ENCODE measurements at regions not wholly inside any gene's neighbourhood (a gene's known extent, or its start where the extent isn't known, plus 50 kb on each side); places are given as distances from the start of the nearest gene placed in this dataset.

DNA sequence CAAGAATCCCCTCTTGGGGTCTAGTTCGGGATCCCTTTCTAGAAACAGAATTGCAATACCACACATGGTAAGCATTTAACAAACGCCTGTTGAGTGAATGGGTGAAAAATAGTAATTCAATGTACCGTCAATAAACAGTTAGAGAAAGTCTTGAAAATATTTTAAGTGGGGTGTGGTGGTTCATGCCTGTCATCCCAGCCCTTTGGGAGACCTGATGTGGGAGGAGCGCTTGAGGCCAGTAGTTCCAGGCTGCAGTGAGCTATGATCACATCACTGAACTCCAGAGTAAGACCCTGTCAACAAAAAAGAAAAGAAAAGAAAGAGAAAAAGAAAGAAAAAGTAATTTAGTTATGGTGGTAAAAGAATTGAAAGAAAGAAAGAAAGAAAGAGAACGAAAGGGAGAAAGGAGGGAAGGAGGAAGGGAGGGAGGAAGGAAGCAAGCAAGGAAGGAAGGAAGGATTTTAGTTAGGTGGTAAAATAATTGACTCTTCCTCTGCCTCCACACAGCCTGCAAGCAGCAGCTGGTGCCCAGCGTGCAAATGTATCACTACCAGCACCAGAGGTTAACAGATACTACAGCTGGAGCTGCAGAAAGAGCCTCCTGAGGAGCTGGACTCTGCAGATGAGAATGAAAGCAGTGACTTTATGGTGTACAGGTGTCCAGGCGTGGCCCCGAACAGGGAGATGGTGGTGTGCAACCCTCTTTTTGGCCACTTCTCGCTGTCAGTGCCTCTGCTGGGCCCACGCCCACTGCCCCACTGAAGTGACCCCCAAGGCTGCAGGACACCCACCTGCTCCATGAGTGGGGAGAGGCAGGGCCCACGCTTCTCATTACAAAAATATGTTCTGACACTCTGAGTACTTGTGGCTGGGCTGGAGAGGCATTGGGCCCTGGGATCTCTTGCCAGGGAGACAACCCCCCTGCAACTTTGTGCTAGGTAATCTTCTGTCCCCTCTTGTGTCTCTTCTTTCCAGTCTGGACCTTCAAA is 135.4 kb downstream of the BAMBI start:
- ATAC-seq: no peak
- intact Hi-C loops (cut with DNase I): no loop called here
- Histone ChIP-seq H3K4me1 (peaks cover 13% of the 10 kb centered on the region), H3K36me3 (no peaks in the 10 kb centered on the region), H3K27me3 (ENCODE audit: low read depth) (no peaks in the 10 kb centered on the region), H3K9me3 (no peaks in the 10 kb centered on the region), H3K27ac (no peak overlapping the region), H3K4me3 (no peak overlapping the region)
- DNase-seq: no peak
- TF ChIP-seq CTCF (IDR thresholded peaks at IDR 0.05): no peak

DNA sequence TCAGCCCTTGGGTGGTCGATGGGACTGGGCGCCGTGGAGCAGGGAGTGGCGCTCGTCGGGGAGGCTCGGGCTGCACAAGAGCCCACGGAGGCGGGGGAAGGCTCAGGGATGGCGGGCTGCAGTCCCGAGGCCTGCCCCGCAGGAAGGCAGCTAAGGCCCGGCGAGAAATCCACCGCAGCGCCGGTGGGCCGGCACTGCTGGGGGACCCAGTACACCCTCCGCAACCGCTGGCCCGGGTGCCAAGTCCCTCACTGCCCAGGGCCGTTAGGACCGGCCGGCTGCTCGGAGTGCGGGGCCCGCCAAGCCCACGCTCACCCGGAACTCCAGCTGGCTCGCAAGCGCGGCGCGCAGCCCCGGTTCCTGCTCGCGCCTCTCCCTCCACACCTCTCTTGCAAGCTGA is 138.4 kb downstream of the BAMBI start:
- Histone ChIP-seq H3K27me3 (ENCODE audit: low read depth) (no peaks in the 10 kb centered on the region), H3K9me3 (no peaks in the 10 kb centered on the region), H3K36me3 (no peaks in the 10 kb centered on the region), H3K4me1 (no peaks in the 10 kb centered on the region), H3K27ac (no peak overlapping the region), H3K4me3 (no peak overlapping the region)
- intact Hi-C loops (cut with DNase I): no loop called here
- TF ChIP-seq CTCF (IDR thresholded peaks at IDR 0.05): no peak
- ATAC-seq (no peak), DNase-seq (no peak)

DNA sequence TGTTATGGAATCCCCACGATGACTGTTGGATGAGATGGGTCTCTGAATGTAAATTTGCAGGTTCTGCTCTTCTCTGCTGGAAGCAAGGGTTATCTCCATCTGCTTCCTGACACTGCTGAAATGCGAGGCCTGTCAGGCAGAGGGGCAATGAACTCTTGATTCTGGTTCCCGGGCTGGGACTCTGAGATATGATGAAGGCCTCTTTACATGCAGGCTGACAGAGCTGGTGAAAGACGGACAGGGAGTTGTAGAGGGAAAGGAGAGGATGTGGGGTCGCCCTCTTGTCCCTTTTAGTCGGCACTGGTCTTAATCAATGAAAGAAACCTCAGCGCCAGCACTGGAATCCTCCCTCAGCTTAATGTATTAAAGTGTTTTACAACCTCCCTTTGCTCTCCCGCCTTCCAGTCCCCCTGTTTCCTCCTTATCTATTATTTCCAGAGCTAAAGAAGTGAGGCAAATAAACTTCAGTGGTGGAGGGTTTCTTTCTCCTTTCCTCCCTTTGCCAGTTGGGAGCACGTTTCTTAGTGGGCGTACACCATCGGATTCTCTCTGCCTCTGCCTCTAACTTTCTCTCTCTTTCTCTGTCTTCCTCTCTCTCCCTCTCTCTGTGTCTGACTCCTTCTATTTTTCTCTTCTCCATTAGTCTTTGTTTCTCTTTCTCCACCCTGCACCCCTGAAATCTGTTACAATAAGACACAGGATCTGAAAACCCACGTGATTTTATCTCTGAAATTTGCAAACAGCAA is 145.6 kb downstream of the BAMBI start:
- Histone ChIP-seq H3K27ac (no peak overlapping the region), H3K27me3 (ENCODE audit: low read depth) (no peaks in the 10 kb centered on the region), H3K4me3 (no peak overlapping the region), H3K4me1 (no peaks in the 10 kb centered on the region), H3K9me3 (no peaks in the 10 kb centered on the region), H3K36me3 (no peaks in the 10 kb centered on the region)
- TF ChIP-seq CTCF (IDR thresholded peaks at IDR 0.05): no peak
- intact Hi-C loops (cut with DNase I): no loop called here
- DNase-seq (no peak), ATAC-seq (no peak)

- Histone ChIP-seq H3K9me3 (no peaks in the 10 kb centered on the region), H3K4me1 (no peaks in the 10 kb centered on the region), H3K27ac (no peak overlapping the region), H3K4me3 (no peak overlapping the region), H3K36me3 (no peaks in the 10 kb centered on the region), H3K27me3 (ENCODE audit: low read depth) (no peaks in the 10 kb centered on the region)
- ATAC-seq (no peak), DNase-seq (no peak)
- intact Hi-C loops (cut with DNase I): no loop called here
- no peak for TF ChIP-seq CTCF (IDR thresholded peaks at IDR 0.05)
Measured at GRCh38 chr10:28823501-28824075, 146.3 kb downstream of the BAMBI start.

GRCh38 chr10:28833313-28833712 is 156.0 kb downstream of the BAMBI start:
- TF ChIP-seq CTCF (IDR thresholded peaks at IDR 0.05): no peak
- Histone ChIP-seq H3K4me1 (no peaks in the 10 kb centered on the region), H3K9me3 (no peaks in the 10 kb centered on the region), H3K27ac (no peak overlapping the region), H3K4me3 (no peak overlapping the region), H3K36me3 (no peaks in the 10 kb centered on the region), H3K27me3 (ENCODE audit: low read depth) (no peaks in the 10 kb centered on the region)
- no peak for ATAC-seq
- no peak for DNase-seq
- intact Hi-C loops (cut with DNase I): no loop called here
